Nephron progenitor cell (in vitro differentiated cells): ENCODE measurements at regions not wholly inside any gene's neighbourhood (a gene's known extent, or its start where the extent isn't known, plus 50 kb on each side); places are given as distances from the start of the nearest gene placed in this dataset.
A peak's percentile ranks its signal among the peaks of the same experiment; 100 is the strongest.

Experiments used
- DNase-seq: peaks from one replicate; pipeline ENCODE4 v3.0.0; 2021
- H3K27ac Mint-ChIP-seq: 2 replicates; pipeline ENCODE4 v1.8.0; 2021; ENCODE audit warnings: mild to moderate bottlenecking, moderate library complexity, mixed read lengths
- H3K27me3 Mint-ChIP-seq: 2 replicates; pipeline ENCODE4 v1.8.0; 2021; ENCODE audit warnings: mild to moderate bottlenecking, low read depth, mixed read lengths; ENCODE audit not compliant: poor library complexity
- H3K36me3 Mint-ChIP-seq: 2 replicates; pipeline ENCODE4 v1.8.0; 2021; ENCODE audit warnings: low read depth, mixed read lengths
- H3K4me1 Mint-ChIP-seq: 2 replicates; pipeline ENCODE4 v1.8.0; 2021; ENCODE audit warnings: mixed read lengths
- H3K4me3 Mint-ChIP-seq: 2 replicates; pipeline ENCODE4 v1.8.0; 2021; ENCODE audit warnings: mild to moderate bottlenecking, moderate library complexity, mixed read lengths
- H3K9me3 Mint-ChIP-seq: 2 replicates; pipeline ENCODE4 v1.8.0; 2021; ENCODE audit warnings: mild to moderate bottlenecking, moderate library complexity, mixed read lengths
- CTCF ChIP-seq: fragments of 200-600 bp; sonication (generic); IDR thresholded peaks from 2 replicates; pipeline ENCODE4 v1.5.0; 2021; ENCODE audit warnings: antibody characterized with exemption

GRCh38 chr3:191792580-191792979 is 331.6 kb downstream of the PYDC2 start:
- H3K27me3 Mint-ChIP-seq, result peaks cover 3% of the 10 kb centered on the region
- no peak overlapping the region for H3K4me3 Mint-ChIP-seq
- H3K4me1 Mint-ChIP-seq, result no peaks in the 10 kb centered on the region
- DNase-seq, result no peak
- no peak for TF ChIP-seq CTCF
- H3K9me3 Mint-ChIP-seq, result peaks cover 30% of the 10 kb centered on the region
- no peak overlapping the region for H3K27ac Mint-ChIP-seq
- H3K36me3 Mint-ChIP-seq, result peaks cover 7% of the 10 kb centered on the region

GRCh38 chr3:191795196-191795595 is 334.2 kb downstream of the PYDC2 start:
- H3K27me3 Mint-ChIP-seq, result peaks cover 3% of the 10 kb centered on the region
- H3K36me3 Mint-ChIP-seq, result peaks cover 7% of the 10 kb centered on the region
- DNase-seq, result no peak
- H3K27ac Mint-ChIP-seq, result no peak overlapping the region
- H3K4me3 Mint-ChIP-seq, result no peak overlapping the region
- H3K9me3 Mint-ChIP-seq, result peaks cover 20% of the 10 kb centered on the region
- no peak for TF ChIP-seq CTCF
- no peaks in the 10 kb centered on the region for H3K4me1 Mint-ChIP-seq

GRCh38 chr3:191797271-191797670 is 336.3 kb downstream of the PYDC2 start:
- Mint-ChIP-seq H3K27me3 (no peaks in the 10 kb centered on the region), H3K9me3 (peaks cover 10% of the 10 kb centered on the region), H3K27ac (no peak overlapping the region), H3K4me3 (no peak overlapping the region), H3K4me1 (no peaks in the 10 kb centered on the region), H3K36me3 (peaks cover 6% of the 10 kb centered on the region)
- no peak for DNase-seq
- no peak for TF ChIP-seq CTCF

GRCh38 chr3:191802671-191803070 is 341.7 kb downstream of the PYDC2 start:
- no peaks in the 10 kb centered on the region for H3K4me1 Mint-ChIP-seq
- peaks cover 27% of the 10 kb centered on the region for H3K9me3 Mint-ChIP-seq
- peaks cover 4% of the 10 kb centered on the region for H3K27me3 Mint-ChIP-seq
- no peak for TF ChIP-seq CTCF
- H3K4me3 Mint-ChIP-seq, result no peak overlapping the region
- peaks cover 6% of the 10 kb centered on the region for H3K36me3 Mint-ChIP-seq
- no peak overlapping the region for H3K27ac Mint-ChIP-seq
- DNase-seq, result no peak

GRCh38 chr3:191804935-191805334 is 344.0 kb downstream of the PYDC2 start:
- no peak for DNase-seq
- no peak for TF ChIP-seq CTCF
- H3K9me3 Mint-ChIP-seq, result peaks cover 27% of the 10 kb centered on the region
- peaks cover 4% of the 10 kb centered on the region for H3K27me3 Mint-ChIP-seq
- no peaks in the 10 kb centered on the region for H3K4me1 Mint-ChIP-seq
- peak overlapping the region; percentile 64 for H3K27ac Mint-ChIP-seq
- H3K36me3 Mint-ChIP-seq, result peaks cover 6% of the 10 kb centered on the region
- H3K4me3 Mint-ChIP-seq, result no peak overlapping the region

- no peaks in the 10 kb centered on the region for H3K4me1 Mint-ChIP-seq
- peaks cover 28% of the 10 kb centered on the region for H3K9me3 Mint-ChIP-seq
- no peak overlapping the region for H3K4me3 Mint-ChIP-seq
- no peak for TF ChIP-seq CTCF
- no peaks in the 10 kb centered on the region for H3K36me3 Mint-ChIP-seq
- no peak for DNase-seq
- no peak overlapping the region for H3K27ac Mint-ChIP-seq
- peaks cover 4% of the 10 kb centered on the region for H3K27me3 Mint-ChIP-seq
Observed at GRCh38 chr3:191808073-191808472, 347.1 kb downstream of the PYDC2 start.
